Retinal pigment epithelial cell (primary cell): ENCODE measurements at regions not wholly inside any gene's neighbourhood (a gene's known extent, or its start where the extent isn't known, plus 50 kb on each side); places are given as distances from the start of the nearest gene placed in this dataset.

ENCODE experiments used
- DNase-seq: peaks from one replicate; pipeline ENCODE4 v3.0.0-alpha.2; 2010; ENCODE audit warnings: low read depth
- H3K4me3 ChIP-seq: 2 replicates; pipeline ENCODE4 v1.5.1; 2011; ENCODE audit warnings: mild to moderate bottlenecking, low read length, control low read depth, moderate library complexity
- TF ChIP-seq, protein P1 (sequence below): conservative IDR thresholded peaks from 2 replicates; pipeline ENCODE4 v1.5.1; 2011; ENCODE audit warnings: low read depth, low read length, control low read depth, inconsistent platforms

DNA sequence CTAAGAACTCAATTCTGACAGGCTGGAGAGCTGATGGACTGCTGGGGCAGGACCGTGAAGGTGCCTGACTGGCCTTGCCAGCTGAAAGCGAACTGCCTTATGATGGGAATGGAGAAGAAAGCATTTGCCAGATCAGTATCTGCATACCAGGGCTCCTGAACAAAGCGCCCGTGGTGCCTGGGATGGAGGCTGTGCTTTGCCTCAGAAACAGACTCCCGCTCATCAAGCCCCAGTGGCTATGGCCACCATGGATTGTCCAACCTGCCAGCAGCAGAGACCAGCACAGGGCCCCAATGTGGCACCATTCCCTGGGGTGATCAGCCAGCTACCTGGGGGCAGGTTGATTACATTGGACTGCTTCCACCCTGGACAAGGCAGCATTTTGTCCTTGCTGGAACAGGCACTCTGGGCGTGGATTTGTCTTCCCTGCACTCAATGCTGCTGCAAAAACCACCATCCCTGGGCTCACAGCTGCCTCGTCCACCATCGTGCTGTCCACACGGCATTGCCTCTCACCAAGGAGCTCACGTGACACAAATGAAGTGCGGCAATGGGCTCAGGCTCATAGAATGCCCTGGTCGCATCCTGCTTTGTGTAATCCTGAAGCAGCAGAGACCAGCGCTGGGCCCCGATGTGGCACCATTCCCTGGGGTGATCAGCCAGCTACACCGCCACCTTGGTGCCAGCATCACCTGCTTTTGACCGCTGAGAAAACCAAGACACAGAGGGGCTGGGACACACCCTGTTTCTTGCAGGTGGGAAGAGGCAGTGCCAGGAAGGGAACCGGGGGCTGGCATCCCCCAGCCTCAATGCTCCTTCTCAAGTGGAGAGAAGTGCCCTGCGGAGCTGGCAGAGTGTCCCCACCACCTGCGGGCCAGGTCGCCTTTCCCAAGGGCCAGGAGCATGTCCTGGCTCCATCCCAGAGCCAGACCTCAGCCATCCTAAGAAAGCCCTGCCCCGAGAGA, 1367.5 kb downstream of the BRD1 start:
- DNase-seq = no peak

DNA sequence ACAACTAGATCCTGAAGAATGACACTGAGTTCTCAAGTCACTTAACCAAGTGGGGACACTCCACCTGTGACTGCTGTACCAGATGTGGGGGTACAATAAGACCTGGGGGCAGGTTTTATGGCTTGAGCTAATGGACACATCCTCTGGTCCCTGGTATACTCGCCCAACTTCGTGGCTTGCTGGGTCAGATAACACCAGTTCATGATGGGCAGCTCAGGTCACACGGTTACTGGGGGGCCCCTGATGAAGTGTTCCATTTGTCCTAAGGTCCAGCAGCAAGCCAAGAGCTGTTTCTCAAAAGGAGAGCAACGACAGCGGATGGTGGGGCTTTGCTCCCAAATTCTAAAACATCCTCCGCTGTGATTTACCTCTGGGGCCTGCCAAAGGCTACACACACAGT, 1368.4 kb downstream of the BRD1 start:
- no peak overlapping the region for H3K4me3 ChIP-seq
- TF ChIP-seq, protein P1, sequence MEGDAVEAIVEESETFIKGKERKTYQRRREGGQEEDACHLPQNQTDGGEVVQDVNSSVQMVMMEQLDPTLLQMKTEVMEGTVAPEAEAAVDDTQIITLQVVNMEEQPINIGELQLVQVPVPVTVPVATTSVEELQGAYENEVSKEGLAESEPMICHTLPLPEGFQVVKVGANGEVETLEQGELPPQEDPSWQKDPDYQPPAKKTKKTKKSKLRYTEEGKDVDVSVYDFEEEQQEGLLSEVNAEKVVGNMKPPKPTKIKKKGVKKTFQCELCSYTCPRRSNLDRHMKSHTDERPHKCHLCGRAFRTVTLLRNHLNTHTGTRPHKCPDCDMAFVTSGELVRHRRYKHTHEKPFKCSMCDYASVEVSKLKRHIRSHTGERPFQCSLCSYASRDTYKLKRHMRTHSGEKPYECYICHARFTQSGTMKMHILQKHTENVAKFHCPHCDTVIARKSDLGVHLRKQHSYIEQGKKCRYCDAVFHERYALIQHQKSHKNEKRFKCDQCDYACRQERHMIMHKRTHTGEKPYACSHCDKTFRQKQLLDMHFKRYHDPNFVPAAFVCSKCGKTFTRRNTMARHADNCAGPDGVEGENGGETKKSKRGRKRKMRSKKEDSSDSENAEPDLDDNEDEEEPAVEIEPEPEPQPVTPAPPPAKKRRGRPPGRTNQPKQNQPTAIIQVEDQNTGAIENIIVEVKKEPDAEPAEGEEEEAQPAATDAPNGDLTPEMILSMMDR = no peak
- no peak for DNase-seq

More for the DNA sequence above, 1367.5 kb downstream of the BRD1 start:
- TF ChIP-seq, protein P1 = no peak
- H3K4me3 ChIP-seq = no peak overlapping the region

DNA sequence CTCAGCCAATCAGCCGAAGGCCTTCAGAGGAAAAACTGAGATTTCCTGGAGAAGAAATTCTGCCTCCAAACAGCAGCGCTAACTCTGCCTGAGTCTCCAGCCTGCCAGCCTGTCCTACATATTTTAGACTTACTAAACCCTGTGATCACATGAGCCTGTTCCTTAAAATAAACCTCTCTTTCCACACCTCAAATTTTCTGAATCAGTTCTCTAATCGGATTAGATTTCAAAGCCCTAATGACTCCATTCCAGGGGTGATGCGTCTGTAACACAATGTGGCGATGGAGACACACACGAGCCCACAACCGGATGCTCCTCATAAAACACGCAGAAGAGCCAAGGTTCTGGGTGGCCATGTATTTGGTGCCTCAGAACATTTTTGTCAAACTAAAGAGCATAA, 1371.2 kb downstream of the BRD1 start:
- H3K4me3 ChIP-seq = no peak overlapping the region
- TF ChIP-seq, protein P1 = no peak
- DNase-seq = peak; percentile 8

DNA sequence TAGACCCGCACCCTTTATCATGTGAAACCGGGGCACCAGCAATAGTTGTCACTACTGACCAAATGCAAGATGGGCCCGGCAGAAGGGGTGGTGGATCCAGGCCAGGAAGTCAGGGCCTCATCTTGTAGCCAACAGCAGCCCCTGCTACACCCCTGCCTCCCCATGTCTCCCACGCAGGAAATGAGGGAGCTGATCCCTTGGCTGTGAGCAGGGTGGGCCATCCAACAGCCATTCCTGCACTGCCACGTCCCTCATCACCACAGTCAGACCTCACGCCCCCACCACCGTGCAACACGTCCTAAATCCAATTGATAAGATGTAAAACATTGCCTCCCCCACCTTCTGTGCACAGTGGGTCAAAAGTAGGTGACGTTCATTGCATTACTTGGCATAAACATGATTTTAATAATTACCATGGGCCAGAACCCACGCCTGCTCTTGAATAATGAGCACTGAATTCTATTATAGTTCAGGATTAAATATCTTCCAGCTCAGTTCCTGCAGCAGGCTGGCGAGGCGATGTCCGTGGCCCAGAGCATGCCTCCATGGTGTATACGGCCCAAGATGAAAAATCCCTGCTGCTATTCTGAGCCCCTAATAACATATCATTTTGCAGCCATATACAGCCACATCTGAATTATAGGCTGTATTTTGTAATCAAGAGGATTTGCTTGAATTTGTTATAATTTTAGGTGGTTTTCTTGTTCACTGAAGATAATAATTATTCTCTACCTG, 1373.8 kb downstream of the BRD1 start:
- H3K4me3 ChIP-seq = no peak overlapping the region
- DNase-seq = no peak
- TF ChIP-seq, protein P1 = no peak

DNA sequence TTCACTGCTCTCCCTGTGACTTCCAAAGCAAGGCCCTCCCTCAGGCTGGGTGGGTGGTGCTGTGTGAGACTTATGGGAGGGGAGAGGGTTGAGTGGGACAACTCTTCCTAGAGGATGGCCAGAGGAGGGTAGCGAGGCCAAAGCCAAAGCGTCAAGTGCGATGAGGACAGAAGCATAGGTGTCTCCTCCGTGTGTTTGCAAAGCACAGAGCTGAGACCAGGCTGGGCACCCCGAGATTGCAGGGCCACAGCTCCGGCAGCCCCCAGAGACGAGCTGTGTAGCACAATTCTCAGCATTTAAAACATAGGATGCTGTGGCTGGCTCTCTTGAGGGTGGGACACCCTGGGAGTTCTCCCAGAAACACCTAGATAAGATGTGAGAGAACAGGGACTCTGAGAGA, 1374.5 kb downstream of the BRD1 start:
- TF ChIP-seq, protein P1 = no peak
- DNase-seq = no peak
- no peak overlapping the region for H3K4me3 ChIP-seq

DNA sequence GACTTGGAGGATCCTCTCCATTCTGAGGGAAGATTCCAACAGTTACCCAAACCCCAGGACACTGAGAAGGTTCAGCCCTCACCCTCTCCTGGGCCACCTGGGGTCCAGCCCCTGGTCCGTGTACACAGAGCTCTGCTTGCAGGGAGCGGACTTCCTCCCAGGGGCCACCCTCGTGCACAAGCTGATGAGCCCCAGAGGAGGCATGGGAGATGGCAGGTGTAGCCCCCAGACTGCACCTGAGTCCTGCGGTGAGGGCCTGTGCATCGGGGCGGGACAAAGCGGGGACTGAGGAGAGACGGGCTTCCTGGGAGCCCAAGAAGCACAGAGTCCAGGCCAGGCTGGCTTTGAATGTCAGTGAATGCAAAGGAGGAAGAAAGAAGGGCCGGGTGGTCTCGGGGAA, 1374.9 kb downstream of the BRD1 start:
- no peak for DNase-seq
- TF ChIP-seq, protein P1 = no peak
- H3K4me3 ChIP-seq = no peak overlapping the region
